Neural crest cell (in vitro differentiated cells): ENCODE measurements at regions not wholly inside any gene's neighbourhood (a gene's known extent, or its start where the extent isn't known, plus 50 kb on each side); places are given as distances from the start of the nearest gene placed in this dataset.
"Not testable (repeated sequence)": the region's sequence is repeated elsewhere in the genome, so short reads cannot be mapped to it uniquely, and the experiment has no call there.

Source experiments
- DNase-seq: peaks from one replicate; pipeline ENCODE4 v3.0.0; 2021; ENCODE audit warnings: low read depth, mixed read lengths, low spot score
- H3K27ac Mint-ChIP-seq: one replicate; pipeline ENCODE4 v1.8.0; 2021; ENCODE audit warnings: mild to moderate bottlenecking, mixed read lengths; ENCODE audit not compliant: unreplicated experiment
- H3K27me3 Mint-ChIP-seq: 2 replicates; pipeline ENCODE4 v1.8.0; 2021; ENCODE audit warnings: low read depth, mild to moderate bottlenecking, mixed read lengths
- H3K36me3 Mint-ChIP-seq: 2 replicates; pipeline ENCODE4 v1.8.0; 2021; ENCODE audit warnings: low read depth, mild to moderate bottlenecking, mixed read lengths
- H3K4me1 Mint-ChIP-seq: 2 replicates; pipeline ENCODE4 v1.8.0; 2021; ENCODE audit warnings: mixed read lengths
- H3K4me3 Mint-ChIP-seq: one replicate; pipeline ENCODE4 v1.8.0; 2021; ENCODE audit warnings: mild to moderate bottlenecking, mixed read lengths
- H3K9me3 Mint-ChIP-seq: 2 replicates; pipeline ENCODE4 v1.8.0; 2021; ENCODE audit warnings: mixed read lengths
- TF ChIP-seq, protein P1 (sequence below): fragments of 200-600 bp; sonication (generic); conservative IDR thresholded peaks from 2 replicates; pipeline ENCODE4 v1.5.0; 2021; ENCODE audit warnings: antibody characterized with exemption, mild to moderate bottlenecking

DNA sequence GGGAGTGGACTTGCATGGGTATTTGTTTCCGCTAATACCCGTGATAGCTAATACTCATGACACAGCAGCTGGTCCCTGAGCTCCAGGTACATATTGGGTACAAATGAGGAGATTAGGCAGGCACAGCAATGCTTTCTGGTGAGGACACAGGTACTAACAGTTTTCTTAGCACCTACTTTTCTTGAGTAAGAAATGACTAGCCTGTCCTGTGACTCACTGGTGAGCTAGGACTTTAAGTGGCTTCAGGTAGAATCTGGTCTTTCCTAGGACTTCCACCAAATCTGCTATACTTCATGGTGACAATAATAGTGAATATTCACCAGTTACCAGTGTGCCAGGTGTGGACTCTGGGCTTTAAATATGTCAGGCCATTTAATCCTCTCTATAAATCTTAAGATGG lies 407.4 kb upstream of the NR3C2 start:
- no peak overlapping the region for H3K27ac Mint-ChIP-seq

DNA sequence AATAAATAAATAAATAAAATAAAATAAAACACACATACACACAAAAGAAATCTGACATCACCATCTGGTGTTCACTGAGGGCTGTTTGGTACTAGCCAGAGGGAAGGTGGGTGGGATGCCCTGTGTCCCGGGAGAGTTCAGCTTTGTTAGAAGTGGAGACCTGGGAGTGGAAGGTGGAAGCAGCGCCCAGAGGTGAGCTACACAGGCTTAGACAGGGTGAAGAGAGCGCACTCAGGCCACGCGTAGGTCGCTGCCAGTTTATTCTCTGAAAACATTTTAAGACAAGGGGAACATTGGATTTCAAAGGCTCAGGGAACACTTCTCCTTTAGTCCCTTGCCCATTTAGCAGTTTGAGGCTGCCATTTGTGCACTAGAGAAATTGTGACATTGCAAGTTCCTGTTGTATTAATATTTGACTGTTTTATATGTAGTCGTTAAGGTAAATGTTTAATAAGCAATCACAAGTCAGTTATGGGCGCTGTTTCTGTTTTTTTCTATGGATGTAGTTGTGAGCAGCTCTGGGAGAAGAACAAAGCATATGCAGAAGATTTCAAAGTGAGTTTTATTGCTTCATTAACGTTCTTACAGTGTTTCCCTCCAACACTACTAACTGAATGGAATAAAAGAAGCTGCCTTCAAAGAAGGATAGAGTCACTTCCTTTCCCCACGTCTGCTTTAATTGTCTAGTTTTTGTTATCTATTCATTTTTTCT lies 405.5 kb upstream of the NR3C2 start:
- TF ChIP-seq, protein P1, sequence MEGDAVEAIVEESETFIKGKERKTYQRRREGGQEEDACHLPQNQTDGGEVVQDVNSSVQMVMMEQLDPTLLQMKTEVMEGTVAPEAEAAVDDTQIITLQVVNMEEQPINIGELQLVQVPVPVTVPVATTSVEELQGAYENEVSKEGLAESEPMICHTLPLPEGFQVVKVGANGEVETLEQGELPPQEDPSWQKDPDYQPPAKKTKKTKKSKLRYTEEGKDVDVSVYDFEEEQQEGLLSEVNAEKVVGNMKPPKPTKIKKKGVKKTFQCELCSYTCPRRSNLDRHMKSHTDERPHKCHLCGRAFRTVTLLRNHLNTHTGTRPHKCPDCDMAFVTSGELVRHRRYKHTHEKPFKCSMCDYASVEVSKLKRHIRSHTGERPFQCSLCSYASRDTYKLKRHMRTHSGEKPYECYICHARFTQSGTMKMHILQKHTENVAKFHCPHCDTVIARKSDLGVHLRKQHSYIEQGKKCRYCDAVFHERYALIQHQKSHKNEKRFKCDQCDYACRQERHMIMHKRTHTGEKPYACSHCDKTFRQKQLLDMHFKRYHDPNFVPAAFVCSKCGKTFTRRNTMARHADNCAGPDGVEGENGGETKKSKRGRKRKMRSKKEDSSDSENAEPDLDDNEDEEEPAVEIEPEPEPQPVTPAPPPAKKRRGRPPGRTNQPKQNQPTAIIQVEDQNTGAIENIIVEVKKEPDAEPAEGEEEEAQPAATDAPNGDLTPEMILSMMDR, result no peak
- H3K36me3 Mint-ChIP-seq, result no peaks in the 10 kb centered on the region
- no peak overlapping the region for H3K27ac Mint-ChIP-seq
- no peak overlapping the region for H3K4me3 Mint-ChIP-seq
- no peaks in the 10 kb centered on the region for H3K27me3 Mint-ChIP-seq
- H3K9me3 Mint-ChIP-seq, result no peaks in the 10 kb centered on the region
- H3K4me1 Mint-ChIP-seq, result peaks cover 13% of the 10 kb centered on the region
- no peak for DNase-seq

More for the DNA sequence above, 407.4 kb upstream of the NR3C2 start:
- no peak for DNase-seq
- Mint-ChIP-seq H3K9me3 (no peaks in the 10 kb centered on the region), H3K4me1 (peaks cover 13% of the 10 kb centered on the region), H3K36me3 (no peaks in the 10 kb centered on the region), H3K27me3 (no peaks in the 10 kb centered on the region), H3K4me3 (no peak overlapping the region)
- TF ChIP-seq, protein P1, result no peak

DNA sequence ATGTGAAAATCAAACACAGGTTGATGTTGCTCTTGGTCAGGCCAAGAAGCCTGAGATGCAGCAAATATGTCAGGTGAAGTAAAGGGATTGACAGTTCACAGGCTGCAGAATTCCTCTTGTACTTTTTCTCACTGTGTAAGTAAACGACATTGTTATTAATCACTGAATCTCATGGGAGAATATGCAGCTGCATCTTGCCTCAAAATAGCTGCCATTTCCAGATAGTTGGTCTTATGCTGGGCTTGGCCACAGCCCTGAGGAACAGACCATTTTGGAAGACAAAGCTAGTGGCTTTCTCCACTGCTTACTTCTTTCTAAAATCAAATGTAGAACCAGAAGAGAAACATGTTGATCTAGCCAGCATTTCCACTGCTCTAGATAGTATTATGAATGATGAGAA lies 403.4 kb upstream of the NR3C2 start:
- no peak overlapping the region for H3K4me3 Mint-ChIP-seq
- peaks cover 13% of the 10 kb centered on the region for H3K4me1 Mint-ChIP-seq
- no peak for DNase-seq
- H3K27ac Mint-ChIP-seq, result no peak overlapping the region
- TF ChIP-seq, protein P1, result no peak
- no peaks in the 10 kb centered on the region for H3K9me3 Mint-ChIP-seq
- H3K36me3 Mint-ChIP-seq, result no peaks in the 10 kb centered on the region
- no peaks in the 10 kb centered on the region for H3K27me3 Mint-ChIP-seq

DNA sequence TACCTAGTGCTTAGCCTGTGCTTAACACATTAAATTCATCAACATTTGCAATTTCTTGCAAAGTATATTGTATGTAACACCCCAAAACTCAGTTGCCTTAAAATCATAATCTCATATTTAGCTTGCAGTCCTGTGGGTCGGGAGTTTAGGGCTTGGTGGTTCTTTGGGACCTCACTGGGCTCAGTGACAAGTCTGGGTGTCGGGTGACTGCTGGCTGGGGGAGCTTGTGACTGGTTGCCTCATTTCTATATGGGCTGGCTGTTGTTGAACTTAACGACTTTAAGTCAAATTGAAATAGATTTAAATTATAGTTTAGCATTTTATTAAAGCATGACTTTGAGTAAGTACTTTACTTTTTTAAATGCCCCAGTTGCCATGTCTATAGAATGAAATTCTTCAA lies 401.4 kb upstream of the NR3C2 start:
- peaks cover 11% of the 10 kb centered on the region for H3K4me1 Mint-ChIP-seq
- DNase-seq, result no peak
- H3K27me3 Mint-ChIP-seq, result no peaks in the 10 kb centered on the region
- no peaks in the 10 kb centered on the region for H3K9me3 Mint-ChIP-seq
- H3K4me3 Mint-ChIP-seq, result no peak overlapping the region
- TF ChIP-seq, protein P1, result no peak
- H3K36me3 Mint-ChIP-seq, result no peaks in the 10 kb centered on the region
- no peak overlapping the region for H3K27ac Mint-ChIP-seq

DNA sequence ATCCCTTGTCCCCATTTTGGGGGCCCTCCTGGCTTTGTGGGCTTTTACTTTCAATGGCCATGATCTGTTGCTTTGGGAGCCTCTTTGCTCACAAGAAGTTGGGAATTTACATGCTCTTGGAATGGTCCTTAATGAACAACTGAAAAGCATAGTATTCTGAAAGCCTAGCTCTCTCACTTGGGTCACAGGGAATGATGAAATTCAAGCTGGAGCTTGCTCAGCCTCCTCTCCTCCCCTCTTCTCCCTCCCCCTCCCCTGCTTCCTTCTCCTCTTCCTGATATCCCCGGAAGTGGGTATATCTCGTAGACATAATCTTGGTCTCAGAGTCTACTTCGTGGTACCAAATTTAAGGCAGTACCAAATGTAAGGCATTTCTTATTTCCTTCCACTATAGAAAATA lies 400.6 kb upstream of the NR3C2 start:
- no peak for DNase-seq
- peaks cover 5% of the 10 kb centered on the region for H3K4me1 Mint-ChIP-seq
- H3K4me3 Mint-ChIP-seq, result no peak overlapping the region
- TF ChIP-seq, protein P1, result no peak
- no peaks in the 10 kb centered on the region for H3K9me3 Mint-ChIP-seq
- H3K27me3 Mint-ChIP-seq, result no peaks in the 10 kb centered on the region
- H3K36me3 Mint-ChIP-seq, result no peaks in the 10 kb centered on the region
- H3K27ac Mint-ChIP-seq, result no peak overlapping the region

DNA sequence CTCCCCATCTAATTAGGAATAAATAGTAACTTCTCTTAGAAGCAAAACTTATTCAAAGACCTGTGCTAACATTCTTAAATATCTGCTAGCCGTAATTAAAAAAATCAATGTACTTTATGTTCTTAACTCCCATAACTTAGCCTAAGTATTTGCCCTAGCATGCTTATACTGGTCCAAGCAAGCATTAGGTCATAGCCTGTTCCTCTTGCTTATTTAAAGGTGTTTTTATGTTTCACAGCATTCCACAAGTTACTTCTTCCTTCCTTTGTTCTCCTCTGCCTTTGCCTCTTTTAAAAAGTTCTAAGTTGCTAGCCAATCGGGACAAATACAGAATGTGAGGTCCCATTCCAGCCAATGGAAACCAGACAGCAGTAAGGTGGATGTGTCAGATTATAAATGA lies 395.4 kb upstream of the NR3C2 start:
- H3K36me3 Mint-ChIP-seq, H3K9me3 Mint-ChIP-seq, H3K27me3 Mint-ChIP-seq, H3K4me3 Mint-ChIP-seq, DNase-seq, H3K27ac Mint-ChIP-seq: not testable (repeated sequence)
- H3K4me1 Mint-ChIP-seq, result peaks cover 14% of the 10 kb centered on the region
